ENCODE measurements at regions not wholly inside any gene's neighbourhood (a gene's known extent, or its start where the extent isn't known, plus 50 kb on each side); places are given as distances from the start of the nearest gene placed in this dataset.

- DNase-seq (ENCODE audit: low read depth) = no peak
- no peak overlapping the region for H3K4me3 ChIP-seq (ENCODE audit: control insufficient read depth, low read depth, low read length)
- no peak for TF ChIP-seq CTCF (IDR thresholded peaks at IDR 0.05; ENCODE audit: control insufficient read depth, insufficient read depth, low read depth, low read length, missing control alignments)
Measured at GRCh38 chr3:87161417-87161816, 65.7 kb upstream of the CHMP2B start.

- DNase-seq (ENCODE audit: low read depth) = no peak
- no peak overlapping the region for H3K4me3 ChIP-seq (ENCODE audit: control insufficient read depth, low read depth, low read length)
- no peak for TF ChIP-seq CTCF (IDR thresholded peaks at IDR 0.05; ENCODE audit: control insufficient read depth, insufficient read depth, low read depth, low read length, missing control alignments)
Measured at GRCh38 chr3:87161013-87161412, 66.1 kb upstream of the CHMP2B start.

- H3K4me3 ChIP-seq (ENCODE audit: control insufficient read depth, low read depth, low read length) = no peak overlapping the region
- no peak for TF ChIP-seq CTCF (IDR thresholded peaks at IDR 0.05; ENCODE audit: control insufficient read depth, insufficient read depth, low read depth, low read length, missing control alignments)
- no peak for DNase-seq (ENCODE audit: low read depth)
Measured at GRCh38 chr3:87158823-87159222, 68.3 kb upstream of the CHMP2B start.

GRCh38 chr3:87148020-87148419, 79.1 kb upstream of the CHMP2B start:
- TF ChIP-seq CTCF (IDR thresholded peaks at IDR 0.05; ENCODE audit: control insufficient read depth, insufficient read depth, low read depth, low read length, missing control alignments) = no peak
- DNase-seq (ENCODE audit: low read depth) = no peak
- H3K4me3 ChIP-seq (ENCODE audit: control insufficient read depth, low read depth, low read length) = no peak overlapping the region

- TF ChIP-seq CTCF (IDR thresholded peaks at IDR 0.05; ENCODE audit: control insufficient read depth, insufficient read depth, low read depth, low read length, missing control alignments) = no peak
Measured at GRCh38 chr3:87147562-87147961, 79.5 kb upstream of the CHMP2B start.

GRCh38 chr3:87145553-87145952, 81.6 kb upstream of the CHMP2B start:
- H3K4me3 ChIP-seq (ENCODE audit: control insufficient read depth, low read depth, low read length) = no peak overlapping the region
- DNase-seq (ENCODE audit: low read depth) = no peak
- peak; percentile 33 for TF ChIP-seq CTCF (IDR thresholded peaks at IDR 0.05; ENCODE audit: control insufficient read depth, insufficient read depth, low read depth, low read length, missing control alignments)

More at GRCh38 chr3:87147562-87147961, 79.5 kb upstream of the CHMP2B start:
- H3K4me3 ChIP-seq (ENCODE audit: control insufficient read depth, low read depth, low read length) = no peak overlapping the region
- no peak for DNase-seq (ENCODE audit: low read depth)

- no peak for DNase-seq (ENCODE audit: low read depth)
- no peak overlapping the region for H3K4me3 ChIP-seq (ENCODE audit: control insufficient read depth, low read depth, low read length)
- no peak for TF ChIP-seq CTCF (IDR thresholded peaks at IDR 0.05; ENCODE audit: control insufficient read depth, insufficient read depth, low read depth, low read length, missing control alignments)
Measured at GRCh38 chr3:87136066-87136596, 91.0 kb upstream of the CHMP2B start.
